Ishikawa (cell line): ENCODE measurements at regions not wholly inside any gene's neighbourhood (a gene's known extent, or its start where the extent isn't known, plus 50 kb on each side); places are given as distances from the start of the nearest gene placed in this dataset.

Source experiments
- CEBPB ChIP-seq: IDR thresholded peaks from 2 replicates; pipeline ENCODE4 v1.6.1; 2012
- MAX ChIP-seq: IDR thresholded peaks from 2 replicates; pipeline ENCODE4 v1.6.1; 2012
- TEAD4 ChIP-seq: IDR thresholded peaks from 2 replicates; pipeline ENCODE4 v1.6.1; 2012
- ZBTB7A ChIP-seq: IDR thresholded peaks from 2 replicates; pipeline ENCODE4 v1.6.1; 2012; ENCODE audit warnings: low read depth
- TF ChIP-seq, protein P1 (sequence below): IDR thresholded peaks from 2 replicates; pipeline ENCODE4 v1.6.1; 2012; ENCODE audit warnings: low read depth, mild to moderate bottlenecking

GRCh38 chr6:24076011-24076410 is 50.0 kb upstream of the NRSN1 start:
- no peak for TF ChIP-seq TEAD4
- no peak for TF ChIP-seq MAX
- TF ChIP-seq, protein P1, sequence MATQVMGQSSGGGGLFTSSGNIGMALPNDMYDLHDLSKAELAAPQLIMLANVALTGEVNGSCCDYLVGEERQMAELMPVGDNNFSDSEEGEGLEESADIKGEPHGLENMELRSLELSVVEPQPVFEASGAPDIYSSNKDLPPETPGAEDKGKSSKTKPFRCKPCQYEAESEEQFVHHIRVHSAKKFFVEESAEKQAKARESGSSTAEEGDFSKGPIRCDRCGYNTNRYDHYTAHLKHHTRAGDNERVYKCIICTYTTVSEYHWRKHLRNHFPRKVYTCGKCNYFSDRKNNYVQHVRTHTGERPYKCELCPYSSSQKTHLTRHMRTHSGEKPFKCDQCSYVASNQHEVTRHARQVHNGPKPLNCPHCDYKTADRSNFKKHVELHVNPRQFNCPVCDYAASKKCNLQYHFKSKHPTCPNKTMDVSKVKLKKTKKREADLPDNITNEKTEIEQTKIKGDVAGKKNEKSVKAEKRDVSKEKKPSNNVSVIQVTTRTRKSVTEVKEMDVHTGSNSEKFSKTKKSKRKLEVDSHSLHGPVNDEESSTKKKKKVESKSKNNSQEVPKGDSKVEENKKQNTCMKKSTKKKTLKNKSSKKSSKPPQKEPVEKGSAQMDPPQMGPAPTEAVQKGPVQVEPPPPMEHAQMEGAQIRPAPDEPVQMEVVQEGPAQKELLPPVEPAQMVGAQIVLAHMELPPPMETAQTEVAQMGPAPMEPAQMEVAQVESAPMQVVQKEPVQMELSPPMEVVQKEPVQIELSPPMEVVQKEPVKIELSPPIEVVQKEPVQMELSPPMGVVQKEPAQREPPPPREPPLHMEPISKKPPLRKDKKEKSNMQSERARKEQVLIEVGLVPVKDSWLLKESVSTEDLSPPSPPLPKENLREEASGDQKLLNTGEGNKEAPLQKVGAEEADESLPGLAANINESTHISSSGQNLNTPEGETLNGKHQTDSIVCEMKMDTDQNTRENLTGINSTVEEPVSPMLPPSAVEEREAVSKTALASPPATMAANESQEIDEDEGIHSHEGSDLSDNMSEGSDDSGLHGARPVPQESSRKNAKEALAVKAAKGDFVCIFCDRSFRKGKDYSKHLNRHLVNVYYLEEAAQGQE: no peak
- TF ChIP-seq ZBTB7A: no peak
- TF ChIP-seq CEBPB: no peak
